Fibroblast of skin of abdomen (primary cell): ENCODE measurements at regions not wholly inside any gene's neighbourhood (a gene's known extent, or its start where the extent isn't known, plus 50 kb on each side); places are given as distances from the start of the nearest gene placed in this dataset.

Experiments
- DNase-seq: peaks from one replicate; pipeline ENCODE4 v3.0.0-alpha.2; 2013

DNA sequence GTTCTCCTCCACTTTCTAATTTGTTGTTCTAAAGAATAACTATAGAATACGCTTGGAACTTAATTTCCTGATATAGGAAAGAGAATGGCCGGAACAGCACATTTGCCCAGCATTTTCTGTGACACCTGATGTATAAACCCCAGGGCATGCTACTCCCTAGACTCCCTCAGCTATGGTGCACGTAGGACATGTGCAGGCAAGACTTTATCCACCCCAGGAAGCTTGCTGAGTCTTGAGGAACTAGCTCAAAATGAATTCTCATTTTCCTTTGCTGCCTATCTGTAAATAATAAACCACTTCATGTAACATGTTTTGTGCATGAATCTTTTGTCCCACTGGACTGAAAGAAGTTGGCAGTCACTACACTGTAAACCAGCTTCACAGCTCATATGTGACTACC lies 535.8 kb upstream of the SLITRK1 start:
- no peak for DNase-seq

DNA sequence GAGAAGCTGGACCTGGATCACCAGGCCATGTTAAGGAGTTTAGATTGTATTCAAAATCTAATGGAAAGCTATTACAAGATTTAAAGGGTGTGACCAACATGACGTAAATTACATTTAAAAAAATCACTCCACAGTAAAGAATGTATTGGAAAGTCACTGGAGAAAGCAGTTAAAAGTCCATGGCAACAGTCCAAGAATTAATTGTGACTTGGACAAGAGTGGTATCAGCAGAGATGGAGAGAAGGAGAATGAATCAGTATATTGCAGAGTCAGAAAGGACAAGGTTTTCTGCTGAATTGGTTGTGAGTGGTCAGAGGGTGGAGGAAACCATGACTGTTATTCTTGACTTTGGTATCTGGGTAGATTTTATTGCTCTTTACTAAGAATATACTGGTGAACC lies 535.1 kb upstream of the SLITRK1 start:
- DNase-seq: peak; percentile 18

DNA sequence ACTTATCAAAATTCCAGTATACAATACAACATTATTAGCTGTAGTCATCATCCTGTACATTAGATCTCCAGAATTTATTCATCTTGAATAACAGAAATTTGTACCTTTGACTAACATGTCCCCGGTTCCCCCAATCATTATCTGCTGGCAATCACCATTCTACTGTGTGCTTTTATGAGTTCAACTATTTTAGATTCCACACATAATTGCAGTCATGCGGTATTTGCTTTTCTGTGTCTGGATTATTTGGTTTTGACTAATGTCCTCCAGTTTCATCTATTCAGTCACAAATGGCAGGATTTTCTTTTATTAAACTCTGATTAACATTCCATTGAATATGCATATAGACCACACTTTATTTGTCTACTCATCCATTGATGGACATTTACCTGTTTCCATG lies 530.7 kb upstream of the SLITRK1 start:
- no peak for DNase-seq

DNA sequence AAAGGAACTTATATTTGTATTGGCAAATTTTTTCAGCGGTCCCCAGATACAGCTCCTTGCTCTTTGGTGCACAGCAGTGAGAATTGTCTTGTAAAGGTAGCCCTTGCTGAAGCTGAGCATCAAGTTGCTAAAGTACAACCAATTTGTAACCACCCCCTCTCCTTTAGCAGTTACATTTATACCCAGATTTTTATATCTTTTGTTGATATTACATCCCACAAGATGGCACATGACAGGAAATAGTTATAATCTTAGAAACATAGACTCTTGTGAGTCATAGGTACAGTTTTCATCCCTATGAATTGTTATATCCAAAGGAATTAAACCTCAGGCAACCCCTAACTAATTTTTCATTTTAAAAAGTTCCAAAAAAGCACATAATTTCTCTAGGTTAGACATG lies 523.0 kb upstream of the SLITRK1 start:
- DNase-seq: peak; percentile 18

DNA sequence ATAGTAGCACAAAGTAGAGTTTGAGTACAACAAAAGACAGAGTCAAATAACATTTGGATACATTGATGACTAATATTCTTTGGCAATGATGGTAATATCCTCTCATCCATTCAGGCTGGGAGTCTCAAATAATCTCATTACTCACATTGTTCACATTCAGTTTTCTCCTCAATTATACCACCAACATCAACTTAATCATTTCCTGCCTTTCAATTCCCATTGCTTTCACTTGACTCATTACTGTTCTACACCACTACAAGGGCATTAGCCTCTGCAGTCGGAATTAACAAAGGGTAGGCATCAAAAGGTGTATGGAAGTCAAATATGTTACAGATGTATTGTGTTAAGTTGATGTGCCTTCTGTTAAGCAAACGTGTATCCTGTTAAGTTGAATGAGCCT lies 518.4 kb upstream of the SLITRK1 start:
- DNase-seq: peak; percentile 95

DNA sequence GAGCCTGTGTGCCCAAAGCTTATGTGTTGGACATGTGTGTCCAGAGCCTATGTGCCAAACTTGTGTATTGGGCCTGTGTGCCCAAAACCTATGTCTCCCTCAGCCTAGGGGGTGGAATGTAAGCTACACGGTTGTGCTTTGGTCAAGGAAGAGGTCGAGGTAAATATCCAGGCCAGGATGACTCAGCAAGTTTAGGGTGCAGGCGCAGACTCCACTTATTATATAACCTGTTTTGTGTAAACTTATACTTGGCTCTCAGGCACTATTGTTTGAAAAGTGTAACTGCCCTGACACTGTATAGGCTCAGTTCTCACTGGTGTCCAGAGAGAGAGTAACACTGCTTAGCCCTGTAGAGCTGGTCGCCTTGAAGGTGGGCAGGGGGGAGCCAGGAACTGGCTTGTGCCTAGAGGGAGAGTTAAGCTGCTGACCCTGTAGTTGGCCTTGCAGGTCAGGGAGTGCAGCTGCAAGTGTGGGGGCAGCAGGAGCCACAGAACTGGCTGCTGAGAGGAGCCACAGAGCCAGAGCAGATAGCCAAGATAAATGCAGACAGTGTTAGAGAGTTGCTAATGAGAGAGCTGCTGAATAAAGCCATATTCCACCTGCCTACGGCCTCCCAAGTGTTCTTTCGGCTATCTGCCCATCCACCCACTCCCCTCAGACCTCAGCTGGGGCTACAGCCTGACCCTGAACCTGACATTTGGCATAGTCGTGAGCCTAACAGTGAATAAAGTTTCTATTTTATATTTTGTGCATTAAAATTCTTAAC lies 517.2 kb upstream of the SLITRK1 start:
- no peak for DNase-seq

DNA sequence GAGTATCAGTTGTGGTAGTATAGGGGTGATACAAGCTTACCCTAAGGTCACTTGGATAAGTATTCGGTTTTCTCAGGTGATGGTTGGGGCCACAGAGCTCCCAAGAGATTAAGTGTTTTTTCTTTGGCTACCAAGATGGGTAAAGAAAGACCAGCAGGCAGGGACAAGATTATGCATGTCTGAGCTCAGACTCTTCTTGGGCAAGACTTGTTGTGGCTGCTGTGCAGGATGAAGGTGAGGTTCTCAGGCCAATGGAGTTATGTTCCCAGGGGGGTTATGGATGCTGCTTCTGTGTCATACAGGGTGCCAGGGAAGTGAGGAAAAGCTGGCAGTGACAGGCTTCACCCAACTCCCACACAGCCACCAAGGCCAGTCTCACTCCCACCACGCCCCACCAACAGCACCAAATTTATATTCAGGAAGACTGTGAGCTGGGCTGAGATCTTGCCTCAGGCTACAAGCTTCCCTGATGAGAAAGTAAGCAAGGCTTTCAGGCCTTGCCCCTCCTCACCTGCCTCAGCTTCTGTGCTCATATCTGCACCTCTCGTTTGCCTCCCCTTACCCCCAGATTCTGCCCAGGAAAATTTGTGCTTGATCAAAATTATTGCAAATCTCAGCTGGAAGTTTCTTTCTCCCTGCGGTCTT lies 511.8 kb upstream of the SLITRK1 start:
- no peak for DNase-seq

DNA sequence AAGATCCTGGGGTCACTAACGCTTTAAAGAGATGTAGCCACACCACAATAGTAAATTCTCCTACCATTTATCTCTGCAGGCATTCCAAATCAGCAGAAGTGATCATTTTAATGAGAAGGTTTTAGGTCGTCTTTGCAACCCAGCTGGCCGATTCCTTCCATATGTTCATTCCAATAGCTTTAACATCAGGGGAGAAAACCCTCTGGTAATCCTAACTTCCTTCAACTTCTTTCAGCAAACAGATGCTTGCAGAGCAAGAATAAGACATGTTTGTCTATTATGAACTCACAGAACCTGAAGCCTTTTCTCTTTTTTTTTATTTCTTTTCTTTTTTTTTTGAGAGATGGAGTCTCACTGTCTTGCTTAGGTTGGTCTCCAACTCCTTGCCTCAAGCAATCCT lies 498.6 kb upstream of the SLITRK1 start:
- DNase-seq: peak; percentile 16

DNA sequence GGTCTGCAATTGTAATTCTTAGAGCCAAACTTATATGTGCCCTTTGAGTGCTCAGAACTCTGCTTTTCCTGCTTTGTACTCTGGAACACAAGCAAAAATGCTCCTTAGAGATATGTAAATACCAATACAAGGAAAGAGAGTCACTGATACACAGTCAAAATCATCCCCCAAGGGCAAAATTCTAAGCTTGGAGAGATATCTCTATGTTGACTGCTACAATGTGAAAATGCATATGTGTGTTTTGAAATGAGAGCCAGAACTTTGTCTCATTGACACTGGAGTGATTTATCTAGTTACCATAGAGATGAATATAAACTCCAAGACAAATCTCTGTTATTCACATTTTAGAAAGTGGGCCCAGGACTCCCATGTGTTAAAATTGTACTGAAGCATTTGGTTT lies 494.8 kb upstream of the SLITRK1 start:
- DNase-seq: no peak

DNA sequence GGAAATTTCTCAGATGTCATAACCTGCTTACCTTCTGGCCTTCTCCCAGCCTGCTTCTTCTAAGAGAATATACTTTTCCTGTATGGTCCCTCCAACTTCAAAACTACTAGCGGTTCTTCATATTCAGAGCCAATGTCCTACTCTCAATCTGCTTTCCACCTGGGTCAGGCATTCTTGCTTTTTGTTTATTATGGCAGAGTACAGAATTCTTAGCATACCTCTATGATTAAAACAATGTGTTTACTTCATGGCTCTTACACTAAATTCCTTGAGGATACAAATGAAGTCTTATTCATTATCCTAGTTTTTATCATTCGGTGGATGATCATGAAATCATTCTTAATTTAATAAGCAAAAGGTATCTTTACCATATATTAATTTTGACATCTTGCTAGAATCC lies 484.2 kb upstream of the SLITRK1 start:
- DNase-seq: peak; percentile 75

DNA sequence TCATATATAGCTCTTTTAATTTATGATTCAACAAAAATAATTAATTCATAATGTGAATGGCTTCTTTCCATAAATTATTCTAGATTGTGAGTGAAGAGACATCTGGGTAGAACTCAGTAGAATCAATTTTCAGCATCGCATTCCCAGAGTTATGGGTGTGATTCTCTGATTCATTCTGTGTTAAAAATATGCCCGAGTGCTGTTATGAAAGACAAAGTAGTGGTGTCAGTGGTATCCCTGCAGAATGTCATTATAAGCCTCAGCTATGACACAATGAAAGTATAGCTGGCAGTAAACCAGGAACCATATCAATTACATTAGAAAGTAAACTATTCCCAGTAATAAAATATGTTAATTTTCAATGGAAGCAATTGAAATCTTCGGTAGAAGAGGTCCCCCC lies 480.5 kb upstream of the SLITRK1 start:
- peak; percentile 49 for DNase-seq

DNA sequence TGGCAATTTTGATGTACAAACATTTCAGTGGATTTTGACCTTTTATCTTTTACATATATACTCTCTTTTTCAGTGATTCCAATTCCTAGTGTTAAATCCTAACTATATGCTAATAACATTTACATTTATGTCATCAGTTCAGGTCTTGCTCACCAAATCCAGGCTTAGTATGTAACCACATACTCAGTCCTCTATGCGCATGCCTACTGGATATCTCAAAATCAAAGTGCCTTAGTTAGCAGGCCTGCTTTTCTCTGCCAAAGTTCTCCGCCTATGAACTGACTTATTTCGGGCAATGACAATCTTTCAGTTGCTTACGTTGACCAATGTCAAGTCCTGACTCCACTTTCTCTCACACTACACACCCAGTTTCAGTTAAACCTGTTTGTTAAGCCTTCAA lies 478.5 kb upstream of the SLITRK1 start:
- DNase-seq: no peak

DNA sequence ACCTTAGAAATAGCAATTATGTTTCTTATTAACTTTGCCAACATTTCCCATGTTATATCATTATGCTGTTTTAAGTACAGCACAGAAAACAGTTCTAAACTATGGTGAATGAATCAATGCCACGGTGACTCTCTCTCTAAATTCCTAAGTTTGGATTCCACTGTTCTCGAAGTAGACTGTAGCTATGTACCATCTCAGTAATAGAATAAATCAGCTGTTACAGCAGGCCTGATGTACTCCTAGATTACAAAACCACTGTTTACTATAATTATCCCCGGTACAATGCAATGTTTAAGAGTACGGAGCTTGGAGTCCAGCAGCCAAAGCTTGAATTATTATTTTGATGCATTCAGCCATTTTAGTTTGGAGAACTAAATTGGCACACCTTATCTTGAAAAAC lies 476.3 kb upstream of the SLITRK1 start:
- DNase-seq: no peak

DNA sequence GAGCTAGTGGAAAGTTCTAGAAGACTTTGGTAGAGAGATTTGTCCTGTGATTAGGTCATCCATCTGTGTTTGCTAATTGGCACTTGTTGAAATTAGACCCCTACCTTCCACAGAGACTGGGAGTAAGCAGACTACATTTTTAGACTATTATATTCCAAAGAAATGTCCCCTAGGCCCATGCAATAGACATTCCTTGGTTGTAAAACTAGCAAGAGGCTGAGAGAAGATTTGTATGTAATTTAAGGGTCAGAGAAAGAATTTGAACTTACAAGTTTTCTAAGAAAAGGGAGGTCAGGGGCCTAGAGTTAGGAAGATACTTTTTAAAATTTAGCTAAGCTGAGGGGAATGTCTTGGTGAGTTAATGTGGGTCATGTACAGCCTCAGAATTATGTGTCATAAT lies 470.7 kb upstream of the SLITRK1 start:
- DNase-seq: no peak

DNA sequence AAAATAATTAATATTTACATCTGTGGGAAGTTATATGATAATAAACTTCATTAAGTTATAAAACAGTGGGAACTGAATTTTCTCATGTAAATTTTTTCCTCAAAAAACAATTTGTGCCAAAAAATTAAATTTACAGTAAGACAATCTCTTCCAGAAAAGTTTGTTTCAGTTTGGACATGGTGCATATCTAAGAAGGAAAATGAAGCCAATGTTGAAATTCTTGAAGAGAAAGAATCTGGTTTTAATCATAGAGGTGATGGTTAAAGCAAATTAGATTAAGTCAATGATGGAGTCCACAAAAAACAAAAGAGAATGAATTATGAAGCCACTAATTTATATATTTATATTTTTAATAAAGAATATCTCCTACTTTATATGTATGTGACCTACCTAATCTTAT lies 457.2 kb upstream of the SLITRK1 start:
- DNase-seq: no peak

DNA sequence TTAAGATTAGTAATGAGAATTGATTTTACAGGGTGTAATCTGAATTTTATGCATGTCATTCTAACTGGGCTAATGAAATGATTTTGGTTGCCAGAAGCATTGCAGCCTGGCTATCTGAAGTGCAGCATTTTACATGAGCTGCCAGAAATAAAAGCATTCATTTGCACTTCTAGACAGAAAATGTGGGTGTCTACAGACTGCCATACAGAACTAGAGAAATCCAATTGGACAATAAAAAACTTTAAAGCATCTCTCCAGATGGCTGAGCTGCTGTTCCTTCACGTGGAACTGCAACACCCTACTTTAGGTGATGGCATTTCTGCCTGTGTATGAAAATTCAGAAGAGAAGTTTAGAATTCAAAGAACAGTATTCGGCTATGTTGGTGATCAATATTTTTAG lies 450.1 kb upstream of the SLITRK1 start:
- DNase-seq: no peak

DNA sequence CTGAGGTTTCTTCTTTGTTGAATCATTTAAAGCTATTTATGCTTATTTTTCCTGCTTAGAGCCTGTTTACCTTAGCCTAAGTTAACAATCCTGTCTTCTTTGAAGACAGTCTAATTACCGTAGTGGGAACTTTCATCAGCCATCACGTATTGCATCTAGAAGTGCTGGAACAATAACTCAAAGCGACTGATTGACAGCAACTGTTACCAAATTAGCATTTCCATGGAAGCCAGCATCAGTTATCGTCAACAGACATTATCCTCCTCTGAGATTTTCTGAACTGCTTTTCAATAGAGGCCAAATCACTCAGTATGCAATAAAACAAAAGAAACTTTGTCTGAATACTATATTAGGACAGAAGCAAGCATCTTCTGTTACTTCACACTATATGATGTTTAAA lies 433.3 kb upstream of the SLITRK1 start:
- no peak for DNase-seq

DNA sequence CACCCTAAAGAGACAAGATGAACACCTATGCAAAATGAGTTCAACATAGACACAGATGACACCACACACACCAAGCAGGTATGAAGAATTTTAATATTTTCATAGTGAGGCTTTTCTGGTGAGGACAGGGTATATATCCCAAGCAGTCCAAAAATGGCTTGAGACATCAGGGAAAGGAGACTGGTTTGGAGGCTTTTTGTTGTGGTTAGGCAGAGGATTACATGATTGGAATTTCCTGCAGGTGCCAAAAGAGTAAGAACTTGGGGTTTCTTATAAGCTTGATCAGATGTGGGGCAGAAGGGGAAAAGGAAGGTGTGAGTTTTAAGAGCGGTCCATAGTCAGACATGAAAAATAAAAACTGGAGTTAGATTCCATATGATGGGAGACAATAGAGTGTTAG lies 420.8 kb upstream of the SLITRK1 start:
- DNase-seq: no peak

DNA sequence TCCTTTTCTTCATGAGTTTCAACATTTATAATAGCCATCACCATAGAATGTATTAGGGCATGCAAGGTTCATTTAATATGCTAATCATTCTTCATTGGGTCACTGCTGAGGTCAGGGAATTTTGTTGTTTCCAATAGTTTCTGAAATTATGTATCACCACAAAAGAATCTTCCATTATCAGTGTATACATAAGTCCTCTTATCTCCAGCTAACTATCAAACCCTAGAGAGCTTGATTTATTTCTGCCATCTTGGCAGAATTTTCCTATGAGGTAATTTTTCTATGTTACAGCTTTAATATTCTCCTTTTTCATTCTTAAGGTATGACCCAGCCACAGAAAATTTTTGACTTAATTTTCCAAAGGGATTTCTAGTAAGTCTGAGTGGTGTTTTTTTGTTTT lies 415.0 kb upstream of the SLITRK1 start:
- DNase-seq: peak; percentile 14

DNA sequence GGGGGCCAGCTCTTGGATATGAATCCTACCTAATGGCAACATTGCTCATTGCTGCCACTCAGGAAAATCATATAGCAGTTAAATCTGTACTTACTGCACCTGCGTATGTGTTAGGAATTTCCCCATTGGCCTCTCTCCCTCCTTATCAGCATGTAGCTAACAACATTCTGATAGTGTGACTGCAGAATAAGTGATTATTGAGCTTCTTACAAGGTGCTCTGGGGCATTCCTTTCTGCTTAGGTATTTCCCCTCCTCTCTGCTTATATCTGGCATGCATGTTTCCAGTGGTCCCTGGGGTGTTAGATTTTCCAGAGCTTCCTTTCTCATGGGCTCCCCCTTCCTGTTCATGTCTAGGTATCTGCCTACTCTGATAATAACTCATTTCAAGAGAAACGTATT lies 414.1 kb upstream of the SLITRK1 start:
- no peak for DNase-seq

DNA sequence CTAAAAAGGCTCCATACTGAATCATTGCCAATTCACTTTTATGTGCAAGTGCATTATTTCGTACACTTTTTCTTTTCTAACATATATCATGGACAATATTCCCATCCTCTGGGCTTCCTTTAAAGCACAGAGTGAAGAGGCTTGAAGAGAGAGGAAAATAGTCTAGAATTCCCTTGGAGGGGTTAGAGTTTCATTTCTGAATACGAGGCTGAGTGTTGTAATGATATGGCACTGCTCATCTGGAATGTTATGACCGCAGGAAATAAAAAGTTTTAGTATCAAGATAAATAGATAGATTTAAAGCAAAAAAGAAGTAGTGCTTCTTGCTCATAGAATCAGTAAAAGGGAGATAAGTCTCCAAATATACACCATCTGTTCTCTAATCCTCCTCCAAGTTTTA lies 412.3 kb upstream of the SLITRK1 start:
- no peak for DNase-seq

DNA sequence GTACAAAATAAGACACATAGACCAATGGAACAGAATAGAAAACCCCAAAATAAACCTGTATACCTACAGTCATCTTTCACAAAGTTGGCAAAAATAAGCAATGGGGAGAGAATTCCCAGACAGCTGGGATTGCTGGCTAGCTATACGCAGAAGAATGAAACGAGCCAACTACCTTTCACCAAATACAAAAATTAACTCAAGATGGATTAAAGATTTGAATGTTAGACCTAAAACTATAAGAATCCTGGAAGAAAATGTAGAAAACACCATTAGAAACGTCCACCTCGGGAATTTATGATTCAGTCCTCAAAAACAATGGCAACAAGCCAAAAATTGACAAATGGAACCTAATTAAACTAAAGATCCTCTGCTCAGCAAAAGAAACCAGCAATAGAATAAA lies 408.1 kb upstream of the SLITRK1 start:
- DNase-seq: no peak

DNA sequence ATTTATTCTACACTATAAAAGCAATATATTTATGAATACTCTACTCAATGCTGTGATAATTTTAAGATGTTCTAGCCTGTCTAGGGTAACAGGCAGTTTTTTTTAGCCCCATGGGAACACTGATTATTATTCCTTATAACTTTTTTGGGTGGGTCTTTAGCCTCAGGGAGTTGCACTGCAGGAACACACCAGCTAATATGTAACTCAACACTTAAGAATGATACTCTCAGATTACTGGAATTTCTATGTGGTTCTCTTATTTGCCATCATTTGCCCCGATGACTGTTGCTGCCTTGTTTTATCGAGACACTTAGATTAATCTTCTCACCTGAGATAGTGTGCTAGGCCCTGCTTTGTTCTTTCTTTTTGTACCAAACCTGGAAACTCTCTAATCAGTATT lies 396.9 kb upstream of the SLITRK1 start:
- no peak for DNase-seq

DNA sequence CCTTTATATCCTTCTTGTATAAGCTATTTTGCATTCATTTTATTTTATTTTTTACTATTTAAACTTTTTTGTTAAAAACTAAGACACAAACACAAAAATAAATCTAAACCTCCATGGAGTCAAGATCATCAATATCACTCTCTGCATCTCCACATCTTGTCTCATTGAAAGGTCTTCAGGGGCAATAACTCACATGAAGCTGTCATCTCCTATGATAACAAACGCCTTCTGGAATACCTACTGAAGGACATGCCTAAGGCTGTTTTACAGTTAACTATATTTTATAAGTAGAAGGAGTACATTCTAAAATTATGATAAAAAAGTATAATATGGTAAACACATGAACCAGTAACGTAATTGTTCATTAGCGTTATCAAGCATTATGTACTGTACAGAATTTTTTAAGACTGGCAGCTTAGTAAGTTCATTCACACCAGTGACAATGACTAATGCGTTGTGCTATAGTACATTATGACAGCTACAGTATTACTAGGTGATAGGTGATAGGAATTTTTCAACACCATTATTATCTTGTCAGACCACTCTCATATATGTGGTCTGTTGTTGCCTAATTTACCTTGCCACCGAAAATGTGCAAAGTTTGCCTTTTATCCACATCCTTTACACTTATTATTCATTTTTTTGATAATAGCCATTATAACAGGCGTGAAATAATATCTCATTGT lies 390.7 kb upstream of the SLITRK1 start:
- DNase-seq: no peak
